HL-60 (cell line): ENCODE measurements at regions not wholly inside any gene's neighbourhood (a gene's known extent, or its start where the extent isn't known, plus 50 kb on each side); places are given as distances from the start of the nearest gene placed in this dataset.

Source experiments
- SPI1 ChIP-seq: IDR thresholded peaks from 2 replicates; pipeline ENCODE4 v1.6.1; 2012; ENCODE audit warnings: low read depth, mild to moderate bottlenecking, borderline replicate concordance
- TF ChIP-seq, protein P1 (sequence below): IDR thresholded peaks from one replicate; pipeline ENCODE4 v1.5.1; 2011; ENCODE audit warnings: low read length, control low read depth, inconsistent platforms; ENCODE audit not compliant: insufficient read depth

- TF ChIP-seq, protein P1, sequence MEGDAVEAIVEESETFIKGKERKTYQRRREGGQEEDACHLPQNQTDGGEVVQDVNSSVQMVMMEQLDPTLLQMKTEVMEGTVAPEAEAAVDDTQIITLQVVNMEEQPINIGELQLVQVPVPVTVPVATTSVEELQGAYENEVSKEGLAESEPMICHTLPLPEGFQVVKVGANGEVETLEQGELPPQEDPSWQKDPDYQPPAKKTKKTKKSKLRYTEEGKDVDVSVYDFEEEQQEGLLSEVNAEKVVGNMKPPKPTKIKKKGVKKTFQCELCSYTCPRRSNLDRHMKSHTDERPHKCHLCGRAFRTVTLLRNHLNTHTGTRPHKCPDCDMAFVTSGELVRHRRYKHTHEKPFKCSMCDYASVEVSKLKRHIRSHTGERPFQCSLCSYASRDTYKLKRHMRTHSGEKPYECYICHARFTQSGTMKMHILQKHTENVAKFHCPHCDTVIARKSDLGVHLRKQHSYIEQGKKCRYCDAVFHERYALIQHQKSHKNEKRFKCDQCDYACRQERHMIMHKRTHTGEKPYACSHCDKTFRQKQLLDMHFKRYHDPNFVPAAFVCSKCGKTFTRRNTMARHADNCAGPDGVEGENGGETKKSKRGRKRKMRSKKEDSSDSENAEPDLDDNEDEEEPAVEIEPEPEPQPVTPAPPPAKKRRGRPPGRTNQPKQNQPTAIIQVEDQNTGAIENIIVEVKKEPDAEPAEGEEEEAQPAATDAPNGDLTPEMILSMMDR, result no peak
- no peak for TF ChIP-seq SPI1
Observed at GRCh38 chr20:24393903-24394302, 75.5 kb upstream of the SYNDIG1 start.
